Prostate gland (tissue), 2 donors: ENCODE measurements at regions not wholly inside any gene's neighbourhood (a gene's known extent, or its start where the extent isn't known, plus 50 kb on each side); places are given as distances from the start of the nearest gene placed in this dataset.

Experiments used
- DNase-seq: peaks from one replicate; pipeline ENCODE4 v3.0.0-alpha.2; 2019; ENCODE audit warnings: low spot score
- H3K27ac ChIP-seq, 2 donors: fragments of 200-600 bp; sonication (generic); 2 replicates each; pipeline ENCODE4 v1.5.1; 2017 to 2019
- H3K27me3 ChIP-seq: fragments of 200-600 bp; sonication (generic); replicated peaks from 2 replicates; pipeline ENCODE4 v1.5.1; 2019; ENCODE audit not compliant: insufficient read depth
- H3K36me3 ChIP-seq, 2 donors: fragments of 200-600 bp; sonication (generic); 1 replicate in 1 of 2; 2 replicates in 1 of 2; pipeline versions ENCODE4 v1.5.1 to v1.8.1; 2017 to 2019
- H3K4me1 ChIP-seq: fragments of 200-600 bp; sonication (generic); replicated peaks from 2 replicates; pipeline ENCODE4 v1.5.1; 2019
- H3K4me3 ChIP-seq, 2 donors: fragments of 200-600 bp; sonication (generic); 2 replicates each; pipeline ENCODE4 v1.5.1; 2017 to 2019
- H3K9me3 ChIP-seq: fragments of 200-600 bp; sonication (generic); 2 replicates; pipeline ENCODE4 v1.5.1; 2017
- POLR2A ChIP-seq: fragments of 450-650 bp; IDR thresholded peaks from one replicate; pipeline ENCODE4 v1.6.1; 2016; ENCODE audit warnings: antibody characterized with exemption, mild to moderate bottlenecking
- POLR2AphosphoS5 ChIP-seq: sonication (generic); formaldehyde crosslinking; IDR thresholded peaks from one replicate; pipeline ENCODE4 v1.6.1; 2017; ENCODE audit warnings: antibody characterized with exemption
- WGBS: methylation state at CpG from one replicate; pipeline ENCODE4 v1.1.5; 2018; 5-methylcytosine and 5-hydroxymethylcytosine counted together
- intact Hi-C: fragments of 100-400 bp; cut with DNase I; formaldehyde crosslinking; loops from one replicate; pipeline ENCODE4 v1.14.2; 2022
- TF ChIP-seq, protein P1 (sequence below), 4 experiments: fragments of 200-600 bp in 2 of 4; fragments of 450-650 bp in 2 of 4; sonication (generic) in 2 of 4; IDR thresholded peaks; 1 replicate in 3 of 4; 2 replicates in 1 of 4; pipeline ENCODE4 v1.5.1; 2016 to 2019; ENCODE audit warnings: antibody characterized with exemption in 4 of 4, mild to moderate bottlenecking in 2 of 4, moderate library complexity in 2 of 4

DNA sequence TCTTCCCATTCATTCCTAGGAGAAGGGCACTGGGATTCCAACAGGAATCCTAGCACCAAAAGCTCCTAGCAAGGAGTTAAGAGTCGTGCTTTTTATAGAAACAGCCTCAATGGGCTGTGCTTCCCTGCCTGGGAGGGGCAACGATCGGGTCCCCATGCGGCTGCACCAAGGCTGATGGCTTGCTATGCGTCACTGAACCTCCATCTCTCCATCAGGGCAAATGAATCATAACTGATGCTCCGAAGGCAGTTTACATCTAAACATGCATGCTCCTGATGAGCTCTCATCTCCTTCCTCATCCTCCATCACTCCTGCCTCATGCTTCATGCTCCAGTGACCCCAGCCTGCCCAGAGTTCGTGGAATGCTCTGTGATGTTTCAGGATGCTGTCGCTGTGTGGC lies 270.5 kb downstream of the FOXL1 start:
- Histone ChIP-seq H3K27ac (no peak overlapping the region), H3K4me3 (no peak overlapping the region), H3K4me1 (no peaks in the 10 kb centered on the region), H3K9me3 (no peaks in the 10 kb centered on the region), H3K36me3 (no peaks in the 10 kb centered on the region), H3K27me3 (no peaks in the 10 kb centered on the region)
- intact Hi-C loops, result no loop called here
- no peak for TF ChIP-seq POLR2AphosphoS5
- TF ChIP-seq, protein P1, sequence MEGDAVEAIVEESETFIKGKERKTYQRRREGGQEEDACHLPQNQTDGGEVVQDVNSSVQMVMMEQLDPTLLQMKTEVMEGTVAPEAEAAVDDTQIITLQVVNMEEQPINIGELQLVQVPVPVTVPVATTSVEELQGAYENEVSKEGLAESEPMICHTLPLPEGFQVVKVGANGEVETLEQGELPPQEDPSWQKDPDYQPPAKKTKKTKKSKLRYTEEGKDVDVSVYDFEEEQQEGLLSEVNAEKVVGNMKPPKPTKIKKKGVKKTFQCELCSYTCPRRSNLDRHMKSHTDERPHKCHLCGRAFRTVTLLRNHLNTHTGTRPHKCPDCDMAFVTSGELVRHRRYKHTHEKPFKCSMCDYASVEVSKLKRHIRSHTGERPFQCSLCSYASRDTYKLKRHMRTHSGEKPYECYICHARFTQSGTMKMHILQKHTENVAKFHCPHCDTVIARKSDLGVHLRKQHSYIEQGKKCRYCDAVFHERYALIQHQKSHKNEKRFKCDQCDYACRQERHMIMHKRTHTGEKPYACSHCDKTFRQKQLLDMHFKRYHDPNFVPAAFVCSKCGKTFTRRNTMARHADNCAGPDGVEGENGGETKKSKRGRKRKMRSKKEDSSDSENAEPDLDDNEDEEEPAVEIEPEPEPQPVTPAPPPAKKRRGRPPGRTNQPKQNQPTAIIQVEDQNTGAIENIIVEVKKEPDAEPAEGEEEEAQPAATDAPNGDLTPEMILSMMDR (IDR thresholded peaks at IDR 0.05), result no peak
- 72% methylated on average over 8 of the region's 8 CpGs for WGBS
- DNase-seq, result no peak

GRCh38 chr16:86850670-86851069 lies 272.3 kb downstream of the FOXL1 start:
- 68% methylated on average over 12 of the region's 12 CpGs for WGBS
- intact Hi-C loops, result no loop called here
- no peak for DNase-seq

GRCh38 chr16:86852135-86852534 lies 273.8 kb downstream of the FOXL1 start:
- no peaks in the 10 kb centered on the region for H3K4me1 ChIP-seq
- no peak for TF ChIP-seq POLR2A
- no peak for TF ChIP-seq POLR2AphosphoS5
- TF ChIP-seq, protein P1 (IDR thresholded peaks at IDR 0.05), result no peak
- intact Hi-C loops, result no loop called here
- H3K9me3 ChIP-seq, result no peaks in the 10 kb centered on the region
- no peak overlapping the region for H3K4me3 ChIP-seq
- no peak for DNase-seq
- no peak overlapping the region for H3K27ac ChIP-seq
- over 99% methylated on average over 2 of the region's 2 CpGs for WGBS
- no peaks in the 10 kb centered on the region for H3K27me3 ChIP-seq
- no peaks in the 10 kb centered on the region for H3K36me3 ChIP-seq

More at GRCh38 chr16:86850670-86851069, 272.3 kb downstream of the FOXL1 start:
- H3K27ac ChIP-seq, result no peak overlapping the region
- no peak overlapping the region for H3K4me3 ChIP-seq
- no peak for TF ChIP-seq POLR2A
- TF ChIP-seq, protein P1 (IDR thresholded peaks at IDR 0.05), result no peak
- TF ChIP-seq POLR2AphosphoS5, result no peak
- H3K36me3 ChIP-seq, result no peaks in the 10 kb centered on the region
- H3K27me3 ChIP-seq, result no peaks in the 10 kb centered on the region
- no peaks in the 10 kb centered on the region for H3K9me3 ChIP-seq
- H3K4me1 ChIP-seq, result no peaks in the 10 kb centered on the region

- intact Hi-C loops, result no loop called here
- Histone ChIP-seq H3K9me3 (no peaks in the 10 kb centered on the region), H3K4me3 (no peak overlapping the region), H3K4me1 (no peaks in the 10 kb centered on the region), H3K27ac (no peak overlapping the region), H3K36me3 (no peaks in the 10 kb centered on the region), H3K27me3 (no peaks in the 10 kb centered on the region)
- no peak for TF ChIP-seq POLR2A
- peak; percentile 31 for TF ChIP-seq POLR2AphosphoS5
- DNase-seq, result no peak
- 51% methylated on average over 11 of the region's 11 CpGs for WGBS
Measured at GRCh38 chr16:86854058-86854621, 275.8 kb downstream of the FOXL1 start.

DNA sequence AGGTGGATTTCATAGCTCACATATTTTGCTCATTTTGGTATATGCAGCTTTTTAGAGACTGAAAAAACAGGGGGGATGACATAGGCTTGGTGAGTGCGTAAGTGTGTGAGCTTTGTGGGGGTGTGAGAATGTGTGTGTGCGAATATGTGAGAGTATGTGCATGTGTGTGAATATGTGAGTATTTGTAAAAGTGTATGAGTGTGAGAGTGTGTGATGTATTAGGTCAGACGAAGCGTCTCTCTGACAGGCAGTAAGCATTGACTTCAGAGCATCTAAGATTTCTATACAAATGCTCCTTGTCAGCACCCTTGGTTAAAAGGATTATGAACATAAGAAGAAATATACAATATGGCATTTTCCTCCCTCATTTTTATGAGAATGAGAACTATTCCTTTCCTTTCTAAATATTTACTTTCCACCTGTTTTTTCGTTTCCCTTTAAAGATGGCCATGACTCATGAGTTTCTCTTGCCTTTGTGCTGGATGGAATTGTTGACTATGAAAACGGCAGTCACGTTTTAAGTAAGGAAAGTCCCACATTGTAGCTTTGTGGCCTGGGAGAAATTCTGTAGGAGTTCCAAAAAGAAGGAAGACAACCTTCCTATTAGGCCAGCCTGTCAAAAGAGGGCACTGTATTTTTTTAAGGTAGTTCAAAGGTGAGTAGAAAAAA lies 276.4 kb downstream of the FOXL1 start:
- 43% methylated on average over 7 of the region's 7 CpGs for WGBS
- H3K9me3 ChIP-seq, result no peaks in the 10 kb centered on the region
- H3K4me3 ChIP-seq, result no peak overlapping the region
- H3K27ac ChIP-seq, result no peak overlapping the region
- intact Hi-C loops, result no loop called here
- no peaks in the 10 kb centered on the region for H3K36me3 ChIP-seq
- DNase-seq, result no peak
- no peaks in the 10 kb centered on the region for H3K27me3 ChIP-seq
- no peaks in the 10 kb centered on the region for H3K4me1 ChIP-seq
- TF ChIP-seq, protein P1 (IDR thresholded peaks at IDR 0.05), result no peak
- no peak for TF ChIP-seq POLR2AphosphoS5
- no peak for TF ChIP-seq POLR2A
